Mucosa of descending colon (tissue), 3 donors: ENCODE measurements at regions not wholly inside any gene's neighbourhood (a gene's known extent, or its start where the extent isn't known, plus 50 kb on each side); places are given as distances from the start of the nearest gene placed in this dataset.

Experiments used
- ATAC-seq: fragments of 200-7000 bp; cut with Tn5 transposase; one replicate; pipeline ENCODE4 v1.9.1; 2020; ENCODE audit warnings: mild to moderate bottlenecking, moderate library complexity
- DNase-seq, 3 donors: peaks; one replicate each; pipeline ENCODE4 v3.0.0-alpha.2; 2020
- H3K36me3 ChIP-seq: fragments of 200-600 bp; one replicate; pipeline ENCODE4 v1.8.0; 2021; ENCODE audit warnings: low read depth, mild to moderate bottlenecking
- H3K4me1 ChIP-seq: fragments of 200-600 bp; one replicate; pipeline ENCODE4 v1.8.0; 2021; ENCODE audit warnings: low read depth, mild to moderate bottlenecking
- H3K4me3 ChIP-seq: fragments of 200-600 bp; one replicate; pipeline ENCODE4 v1.8.0; 2021; ENCODE audit warnings: mild to moderate bottlenecking
- H3K9me3 ChIP-seq: fragments of 200-600 bp; one replicate; pipeline ENCODE4 v1.8.0; 2021; ENCODE audit warnings: mild to moderate bottlenecking
- CTCF ChIP-seq: fragments of 200-600 bp; IDR thresholded peaks from one replicate; pipeline ENCODE4 v1.8.0; 2022; ENCODE audit warnings: antibody characterized with exemption, mild to moderate bottlenecking
- intact Hi-C, 2 donors: fragments of 100-400 bp; cut with DNase I in 1 of 2; cut with micrococcal nuclease in 1 of 2; formaldehyde crosslinking; loops; one replicate each; pipeline versions ENCODE4 v1.11.0 to v1.11.1; 2022; cut with DNase I, micrococcal nuclease
- donor health status: DM: no; HTN: no; CAD: no; lungs with moderate emphysema.
- donor health status: DM: no; HTN: no; CAD: no.
- donor health status: DM: no; HTN: yes; CAD: no.

- ATAC-seq = no peak
- Histone ChIP-seq H3K36me3 (no peaks in the 10 kb centered on the region), H3K4me3 (no peak overlapping the region), H3K4me1 (no peaks in the 10 kb centered on the region), H3K9me3 (no peaks in the 10 kb centered on the region)
- intact Hi-C loops = no loop called here
- no peak for TF ChIP-seq CTCF
- DNase-seq = no peak
These were observed 68.3 kb upstream of the ARHGAP29 start for GRCh38 chr1:94305704-94306103.

- Histone ChIP-seq H3K4me3 (no peak overlapping the region), H3K9me3 (no peaks in the 10 kb centered on the region), H3K4me1 (no peaks in the 10 kb centered on the region), H3K36me3 (no peaks in the 10 kb centered on the region)
- DNase-seq (no peak), ATAC-seq (no peak)
- TF ChIP-seq CTCF = no peak
- intact Hi-C loops = no loop called here
These were observed 67.2 kb upstream of the ARHGAP29 start for GRCh38 chr1:94304553-94304952.

- no peaks in the 10 kb centered on the region for H3K36me3 ChIP-seq
- ATAC-seq (no peak), DNase-seq (no peak)
- no peaks in the 10 kb centered on the region for H3K9me3 ChIP-seq
- H3K4me3 ChIP-seq = no peak overlapping the region
- no peak for TF ChIP-seq CTCF
- intact Hi-C loops = no loop called here
- H3K4me1 ChIP-seq = no peaks in the 10 kb centered on the region
These were observed 65.6 kb upstream of the ARHGAP29 start for GRCh38 chr1:94303005-94303404.

- H3K4me3 ChIP-seq = no peak overlapping the region
- no peaks in the 10 kb centered on the region for H3K36me3 ChIP-seq
- no peak for DNase-seq
- TF ChIP-seq CTCF = no peak
- H3K9me3 ChIP-seq = no peaks in the 10 kb centered on the region
- H3K4me1 ChIP-seq = no peaks in the 10 kb centered on the region
- no peak for ATAC-seq
- intact Hi-C loops = no loop called here
These were observed 65.1 kb upstream of the ARHGAP29 start for GRCh38 chr1:94302497-94302896.

- Histone ChIP-seq H3K4me3 (no peak overlapping the region), H3K4me1 (no peaks in the 10 kb centered on the region), H3K36me3 (no peaks in the 10 kb centered on the region), H3K9me3 (no peaks in the 10 kb centered on the region)
- no peak for DNase-seq
- no peak for TF ChIP-seq CTCF
- intact Hi-C loops = no loop called here
- ATAC-seq = no peak
These were observed 63.8 kb upstream of the ARHGAP29 start for GRCh38 chr1:94301186-94301585.

GRCh38 chr1:94300731-94301130, 63.3 kb upstream of the ARHGAP29 start:
- ATAC-seq (no peak), DNase-seq (no peak)
- no peaks in the 10 kb centered on the region for H3K9me3 ChIP-seq
- H3K4me1 ChIP-seq = no peaks in the 10 kb centered on the region
- intact Hi-C loops = no loop called here
- H3K36me3 ChIP-seq = no peaks in the 10 kb centered on the region
- no peak for TF ChIP-seq CTCF
- H3K4me3 ChIP-seq = no peak overlapping the region
